ENCODE measurements at regions not wholly inside any gene's neighbourhood (a gene's known extent, or its start where the extent isn't known, plus 50 kb on each side); places are given as distances from the start of the nearest gene placed in this dataset.

GRCh38 chr11:128254941-128255340 lies 332.4 kb downstream of the ETS1 start:
- Histone ChIP-seq H3K27ac (no peak overlapping the region), H3K4me1 (replicated peaks in 1 of 2) (no peaks in the 10 kb centered on the region), H3K4me3 (no peak overlapping the region)
- in situ Hi-C loops (cut with MboI; ENCODE audit: low pct_unique_long_range_greater_than_20kb in 2 of 9, low sequenced_read_pairs in 9 of 9, unreplicated experiment in 9 of 9), result no loop called here
- no peak for ATAC-seq (replicated peaks in 6 of 8)

GRCh38 chr11:128251140-128251539 lies 336.2 kb downstream of the ETS1 start:
- Histone ChIP-seq H3K4me1 (replicated peaks in 1 of 2) (no peaks in the 10 kb centered on the region), H3K27ac (no peak overlapping the region), H3K4me3 (no peak overlapping the region)
- no peak for ATAC-seq (replicated peaks in 6 of 8)
- in situ Hi-C loops (cut with MboI; ENCODE audit: low pct_unique_long_range_greater_than_20kb in 2 of 9, low sequenced_read_pairs in 9 of 9, unreplicated experiment in 9 of 9), result no loop called here
- WGBS, 10 experiments, result 0 to 100% (median 57%) methylated on average over 1 to 2 of the region's 2 CpGs; no CpG with 5 or more reads in 1 of the 10 experiments

GRCh38 chr11:128250482-128250881 lies 336.9 kb downstream of the ETS1 start:
- no peak for ATAC-seq (replicated peaks in 6 of 8)
- in situ Hi-C loops (cut with MboI; ENCODE audit: low pct_unique_long_range_greater_than_20kb in 2 of 9, low sequenced_read_pairs in 9 of 9, unreplicated experiment in 9 of 9), result no loop called here
- Histone ChIP-seq H3K4me3 (no peak overlapping the region), H3K27ac (no peak overlapping the region), H3K4me1 (replicated peaks in 1 of 2) (no peaks in the 10 kb centered on the region)
- WGBS, 10 experiments, result 38 to 100% (median 86%) methylated on average over 2 of the region's 2 CpGs; no CpG with 5 or more reads in 3 of the 10 experiments

GRCh38 chr11:128246810-128247594 lies 340.4 kb downstream of the ETS1 start:
- no peaks in the 10 kb centered on the region for H3K4me1 ChIP-seq (replicated peaks in 1 of 2)
- ATAC-seq (replicated peaks in 6 of 8), result peak in 2 of 8 experiments; percentile 20 to 42
- no peak overlapping the region for H3K4me3 ChIP-seq
- no peak overlapping the region for H3K27ac ChIP-seq
- 0 to 100% (median 80%) methylated on average over 1 to 3 of the region's 6 CpGs; no CpG with 5 or more reads in 1 of the 10 experiments for WGBS, 10 experiments
- in situ Hi-C loops (cut with MboI; ENCODE audit: low pct_unique_long_range_greater_than_20kb in 2 of 9, low sequenced_read_pairs in 9 of 9, unreplicated experiment in 9 of 9), result no loop called here

GRCh38 chr11:128246364-128246801 lies 341.0 kb downstream of the ETS1 start:
- WGBS, 10 experiments, result 8 to 100% (median 70%) methylated on average over 1 to 8 of the region's 8 CpGs; no CpG with 5 or more reads in 2 of the 10 experiments
- Histone ChIP-seq H3K4me3 (no peak overlapping the region), H3K4me1 (replicated peaks in 1 of 2) (no peaks in the 10 kb centered on the region), H3K27ac (no peak overlapping the region)
- peak in 2 of 8 experiments; percentile 21 to 78 for ATAC-seq (replicated peaks in 6 of 8)
- in situ Hi-C loops (cut with MboI; ENCODE audit: low pct_unique_long_range_greater_than_20kb in 2 of 9, low sequenced_read_pairs in 9 of 9, unreplicated experiment in 9 of 9), result no loop called here

- WGBS, 10 experiments, result 20 to 95% (median 90%) methylated on average over 1 to 5 of the region's 5 CpGs; no CpG with 5 or more reads in 2 of the 10 experiments
- Histone ChIP-seq H3K4me1 (replicated peaks in 1 of 2) (no peaks in the 10 kb centered on the region), H3K4me3 (no peak overlapping the region), H3K27ac (no peak overlapping the region)
- ATAC-seq (replicated peaks in 6 of 8), result no peak
- in situ Hi-C loops (cut with MboI; ENCODE audit: low pct_unique_long_range_greater_than_20kb in 2 of 9, low sequenced_read_pairs in 9 of 9, unreplicated experiment in 9 of 9), result no loop called here
Measured at GRCh38 chr11:128244871-128245270, 342.5 kb downstream of the ETS1 start.

- no peak overlapping the region for H3K27ac ChIP-seq
- ATAC-seq (replicated peaks in 6 of 8), result no peak
- WGBS, 10 experiments, result 40 to 100% (median 87%) methylated on average over 1 of the region's 1 CpG; no CpG with 5 or more reads in 4 of the 10 experiments
- H3K4me3 ChIP-seq, result no peak overlapping the region
- in situ Hi-C loops (cut with MboI; ENCODE audit: low pct_unique_long_range_greater_than_20kb in 2 of 9, low sequenced_read_pairs in 9 of 9, unreplicated experiment in 9 of 9), result no loop called here
- no peaks in the 10 kb centered on the region for H3K4me1 ChIP-seq (replicated peaks in 1 of 2)
Measured at GRCh38 chr11:128242451-128242850, 344.9 kb downstream of the ETS1 start.

GRCh38 chr11:128240546-128240945 lies 346.8 kb downstream of the ETS1 start:
- no peaks in the 10 kb centered on the region for H3K4me1 ChIP-seq (replicated peaks in 1 of 2)
- 15 to 96% (median 71%) methylated on average over 4 to 6 of the region's 6 CpGs; no CpG with 5 or more reads in 2 of the 10 experiments for WGBS, 10 experiments
- no peak overlapping the region for H3K27ac ChIP-seq
- H3K4me3 ChIP-seq, result no peak overlapping the region
- in situ Hi-C loops (cut with MboI; ENCODE audit: low pct_unique_long_range_greater_than_20kb in 2 of 9, low sequenced_read_pairs in 9 of 9, unreplicated experiment in 9 of 9), result no loop called here
- ATAC-seq (replicated peaks in 6 of 8), result no peak

GRCh38 chr11:128239306-128239705 lies 348.1 kb downstream of the ETS1 start:
- WGBS, 10 experiments, result 79 to 100% (median 96%) methylated on average over 1 to 4 of the region's 4 CpGs; no CpG with 5 or more reads in 4 of the 10 experiments
- Histone ChIP-seq H3K4me1 (replicated peaks in 1 of 2) (no peaks in the 10 kb centered on the region), H3K4me3 (no peak overlapping the region), H3K27ac (no peak overlapping the region)
- ATAC-seq (replicated peaks in 6 of 8), result no peak
- in situ Hi-C loops (cut with MboI; ENCODE audit: low pct_unique_long_range_greater_than_20kb in 2 of 9, low sequenced_read_pairs in 9 of 9, unreplicated experiment in 9 of 9), result no loop called here

GRCh38 chr11:128238521-128239265 lies 348.7 kb downstream of the ETS1 start:
- in situ Hi-C loops (cut with MboI; ENCODE audit: low pct_unique_long_range_greater_than_20kb in 2 of 9, low sequenced_read_pairs in 9 of 9, unreplicated experiment in 9 of 9), result no loop called here
- Histone ChIP-seq H3K4me1 (replicated peaks in 1 of 2) (no peaks in the 10 kb centered on the region), H3K4me3 (no peak overlapping the region), H3K27ac (no peak overlapping the region)
- 7 to 80% (median 43%) methylated on average over 1 of the region's 1 CpG; no CpG with 5 or more reads in 4 of the 10 experiments for WGBS, 10 experiments
- no peak for ATAC-seq (replicated peaks in 6 of 8)

GRCh38 chr11:128236506-128237498 lies 350.6 kb downstream of the ETS1 start:
- 75 to 100% (median 87%) methylated on average over 1 to 29 of the region's 49 CpGs for WGBS, 10 experiments
- in situ Hi-C loops (cut with MboI; ENCODE audit: low pct_unique_long_range_greater_than_20kb in 2 of 9, low sequenced_read_pairs in 9 of 9, unreplicated experiment in 9 of 9), result no loop called here
- Histone ChIP-seq H3K27ac (no peak overlapping the region), H3K4me3 (no peak overlapping the region), H3K4me1 (replicated peaks in 1 of 2) (no peaks in the 10 kb centered on the region)
- ATAC-seq (replicated peaks in 6 of 8), result no peak

GRCh38 chr11:128235958-128236357 lies 351.4 kb downstream of the ETS1 start:
- in situ Hi-C loops (cut with MboI; ENCODE audit: low pct_unique_long_range_greater_than_20kb in 2 of 9, low sequenced_read_pairs in 9 of 9, unreplicated experiment in 9 of 9), result no loop called here
- 17 to 100% (median 39%) methylated on average over 1 to 4 of the region's 4 CpGs; no CpG with 5 or more reads in 2 of the 10 experiments for WGBS, 10 experiments
- Histone ChIP-seq H3K4me1 (replicated peaks in 1 of 2) (no peaks in the 10 kb centered on the region), H3K27ac (no peak overlapping the region), H3K4me3 (no peak overlapping the region)
- peak in 1 of 8 experiments; percentile 67 for ATAC-seq (replicated peaks in 6 of 8)
